Stimulated activated naive CD4-positive, alpha-beta T cell (primary cell): ENCODE measurements at regions not wholly inside any gene's neighbourhood (a gene's known extent, or its start where the extent isn't known, plus 50 kb on each side); places are given as distances from the start of the nearest gene placed in this dataset.

Source experiments
- DNase-seq, 6 experiments: peaks; one replicate each; lab custom pipeline; 2025; lab: John Stamatoyannopoulos, UW

- no peak for DNase-seq
Observed at GRCh38 chr6:85127696-85128243, 322.1 kb upstream of the NT5E start.

GRCh38 chr6:85127168-85127498, 322.8 kb upstream of the NT5E start:
- DNase-seq, result no peak

DNA sequence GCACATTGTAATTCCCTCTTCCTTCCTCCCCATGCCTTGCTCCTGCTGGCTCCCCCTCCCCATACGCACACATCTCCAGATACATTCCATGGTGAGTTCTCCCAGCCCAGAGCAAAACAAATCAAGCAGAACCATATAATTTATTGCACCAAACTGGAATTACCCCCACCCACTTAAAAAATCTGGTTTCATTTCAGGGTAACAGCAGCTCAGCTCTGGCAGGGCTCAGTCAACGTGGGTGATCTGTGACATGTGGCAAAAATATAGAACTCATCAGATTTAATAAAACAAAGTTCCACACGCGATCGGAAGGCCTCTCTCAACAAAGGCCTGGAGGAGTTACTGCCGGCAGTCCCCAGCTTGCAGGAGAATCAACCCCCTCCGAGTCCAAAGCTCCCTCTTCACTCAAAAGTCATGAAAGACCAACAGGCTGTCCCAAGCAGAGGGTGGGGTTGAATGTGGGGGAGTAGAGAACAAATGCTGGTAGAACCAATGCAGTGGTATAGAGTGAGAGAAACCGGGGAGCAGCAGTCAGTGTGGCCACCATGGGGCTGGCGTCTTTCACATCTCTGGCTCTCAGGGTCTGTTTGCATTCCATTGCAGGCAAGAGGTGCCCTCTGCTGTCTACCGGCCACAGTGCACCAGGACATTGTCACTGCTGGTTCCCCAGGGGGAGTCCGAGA, 323.3 kb upstream of the NT5E start:
- no peak for DNase-seq

GRCh38 chr6:85125526-85125925, 324.4 kb upstream of the NT5E start:
- no peak for DNase-seq

- no peak for DNase-seq
Observed at GRCh38 chr6:85124472-85125354, 325.2 kb upstream of the NT5E start.

DNA sequence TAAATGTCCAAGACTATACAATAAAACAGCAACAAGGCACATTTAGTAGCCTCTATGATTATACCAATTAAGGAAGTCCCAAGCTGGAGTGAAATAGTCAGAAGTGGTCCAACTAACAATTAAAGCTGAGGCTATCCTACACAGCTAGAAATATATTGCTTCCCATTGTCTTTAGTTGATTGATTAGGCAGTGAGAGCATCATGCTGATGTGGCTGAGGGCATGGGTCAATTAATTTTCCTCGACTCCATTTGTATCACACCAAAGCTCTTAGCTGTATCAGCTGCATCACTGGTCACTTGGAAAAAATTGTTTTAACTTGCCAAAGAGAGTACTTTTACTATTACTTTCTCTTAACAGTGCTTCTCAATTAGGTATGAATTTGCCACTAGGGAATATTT, 328.7 kb upstream of the NT5E start:
- no peak for DNase-seq

- no peak for DNase-seq
Observed at GRCh38 chr6:85118652-85119235, 331.1 kb upstream of the NT5E start.

DNA sequence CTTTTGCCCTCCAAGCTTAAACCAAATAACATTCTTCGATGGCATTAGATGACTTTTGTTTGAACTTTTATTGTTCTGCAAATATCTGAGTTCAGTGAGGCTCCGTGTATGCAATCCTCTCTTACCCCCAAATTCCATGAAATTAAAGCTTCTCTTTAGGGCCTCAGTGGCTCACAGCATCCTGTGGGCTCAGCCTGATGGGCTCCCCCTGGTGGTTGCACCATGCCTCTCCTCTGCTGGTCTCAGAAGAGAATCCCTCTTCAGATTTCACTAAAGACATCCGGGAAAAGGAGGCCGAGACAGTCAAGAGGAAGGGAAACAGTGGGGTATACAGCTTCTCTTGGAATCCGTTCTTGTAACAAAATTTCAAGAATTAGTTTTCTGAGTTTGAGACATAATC, 331.6 kb upstream of the NT5E start:
- no peak for DNase-seq

DNA sequence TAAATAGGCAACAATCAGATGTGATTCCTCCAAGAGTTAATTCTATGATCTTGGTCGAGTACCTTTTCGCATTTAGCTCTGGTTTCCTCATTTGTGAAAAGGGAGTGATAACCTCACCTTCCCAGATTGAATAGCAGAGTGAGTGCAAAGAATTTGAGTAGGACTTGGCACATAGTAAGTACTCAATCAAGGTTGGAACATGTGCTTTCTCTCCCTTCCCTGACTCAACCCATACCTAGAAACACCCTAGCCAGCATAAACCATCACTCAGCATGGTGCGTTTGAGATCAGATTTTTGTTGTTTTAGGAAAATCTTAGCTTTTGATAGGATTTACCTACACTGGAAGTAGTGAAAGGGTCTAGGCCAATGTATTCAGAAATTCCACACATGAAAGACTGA, 333.4 kb upstream of the NT5E start:
- no peak for DNase-seq

GRCh38 chr6:85115876-85116275, 334.0 kb upstream of the NT5E start:
- no peak for DNase-seq

DNA sequence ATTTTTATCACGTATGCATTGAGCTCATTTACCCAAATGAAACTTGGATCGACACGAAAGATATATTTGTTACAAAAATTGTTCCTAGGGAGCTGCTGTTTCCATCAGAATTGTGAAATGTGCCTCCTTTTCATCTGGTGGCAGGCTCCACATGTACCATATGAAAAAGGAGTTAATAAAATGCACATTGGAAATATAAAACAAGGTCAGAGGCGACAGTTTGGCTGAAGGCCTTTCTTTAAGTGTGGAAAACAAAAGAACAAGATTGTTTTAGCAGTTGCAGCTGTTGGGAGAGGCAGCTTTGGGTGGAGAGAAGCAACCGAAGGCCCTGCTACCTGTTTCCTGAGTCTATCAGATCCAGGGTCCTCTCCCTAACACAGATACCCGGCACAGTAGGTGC, 334.5 kb upstream of the NT5E start:
- no peak for DNase-seq

- DNase-seq, result no peak
Observed at GRCh38 chr6:85114581-85114935, 335.3 kb upstream of the NT5E start.

GRCh38 chr6:85113934-85114580, 335.8 kb upstream of the NT5E start:
- no peak for DNase-seq

- DNase-seq, result no peak
Observed at GRCh38 chr6:85112540-85112939, 337.3 kb upstream of the NT5E start.

DNA sequence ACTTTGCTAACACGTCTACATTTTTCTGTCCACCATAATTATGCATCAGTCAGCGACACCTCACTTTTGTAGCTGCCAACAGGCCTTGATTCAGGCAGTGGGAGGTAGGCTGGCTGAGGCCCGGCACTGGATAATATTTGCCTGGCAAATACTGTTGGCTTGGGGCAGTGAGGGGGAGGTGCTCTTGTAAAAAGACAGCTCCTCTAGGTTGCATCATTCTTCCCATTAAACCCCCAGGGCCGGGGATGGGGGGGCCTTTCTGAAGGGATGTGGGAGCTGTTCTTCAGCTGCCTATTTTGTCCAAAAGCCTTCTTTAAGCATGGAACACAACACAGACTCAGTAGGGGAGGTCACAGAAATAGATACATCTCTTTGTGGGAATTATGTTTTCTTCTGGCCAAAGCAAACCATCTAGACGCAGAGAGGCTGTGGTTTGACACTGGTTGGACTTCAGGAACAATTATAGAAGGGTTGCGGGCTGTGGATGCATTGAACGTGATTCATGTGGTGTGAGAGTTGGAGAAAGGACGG, 338.3 kb upstream of the NT5E start:
- no peak for DNase-seq

GRCh38 chr6:85110943-85111342, 338.9 kb upstream of the NT5E start:
- no peak for DNase-seq

DNA sequence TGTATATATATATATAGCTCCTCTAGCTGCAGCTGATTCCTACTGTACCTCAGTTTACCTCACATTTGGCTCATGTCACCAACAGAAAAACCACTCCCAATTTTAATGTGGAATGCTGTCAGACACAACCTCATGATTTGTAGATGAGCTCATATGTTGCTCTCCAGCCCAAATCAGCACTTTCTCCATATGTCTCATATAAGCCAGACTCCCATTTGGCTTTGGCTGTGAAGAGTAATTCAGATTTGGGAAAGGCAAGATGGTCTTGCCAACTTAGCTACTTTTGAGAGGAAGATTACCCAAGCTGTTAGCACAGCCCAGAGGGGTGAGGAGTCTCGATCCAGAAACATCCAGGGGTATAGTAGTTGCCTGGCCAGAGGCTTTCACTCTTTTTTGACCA, 342.2 kb upstream of the NT5E start:
- DNase-seq, result no peak

- no peak for DNase-seq
Observed at GRCh38 chr6:85096976-85097375, 332.6 kb upstream of the TBX18 start.

DNA sequence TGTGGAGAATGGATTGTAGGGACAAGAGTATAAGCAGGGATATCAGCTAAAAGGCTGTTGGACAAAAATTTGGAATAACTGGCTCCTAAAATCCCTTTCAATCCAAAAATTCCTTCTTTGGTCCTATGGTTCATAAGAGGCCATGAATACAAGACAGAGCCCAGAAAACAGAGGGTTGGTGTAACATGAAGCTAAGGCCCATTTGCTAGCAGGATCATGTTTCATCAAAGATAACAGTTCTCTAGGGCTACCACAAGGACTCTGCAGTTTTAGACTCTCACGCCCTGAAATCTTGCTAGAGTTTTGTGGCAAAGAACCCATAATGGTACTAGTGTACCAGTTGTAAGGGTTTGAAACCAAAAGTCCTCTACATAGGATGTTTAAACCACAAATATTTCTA, 327.8 kb upstream of the TBX18 start:
- no peak for DNase-seq

GRCh38 chr6:85089255-85089654, 324.9 kb upstream of the TBX18 start:
- DNase-seq, result no peak

GRCh38 chr6:85085875-85086274, 321.5 kb upstream of the TBX18 start:
- DNase-seq, result no peak

- no peak for DNase-seq
Observed at GRCh38 chr6:85081102-85081501, 316.7 kb upstream of the TBX18 start.
